GM19328 (cell line): ENCODE measurements at regions not wholly inside any gene's neighbourhood (a gene's known extent, or its start where the extent isn't known, plus 50 kb on each side); places are given as distances from the start of the nearest gene placed in this dataset.

ENCODE experiments used
- ATAC-seq: cut with Tn5 transposase; IDR thresholded peaks from one replicate; pipeline ENCODE4 v1.9.1; 2021; ENCODE audit warnings: mild to moderate bottlenecking, moderate library complexity; ENCODE audit not compliant: unreplicated experiment

GRCh38 chr11:57100638-57101331, 81.0 kb upstream of the LRRC55 start:
- no peak for ATAC-seq

- no peak for ATAC-seq
These were observed 77.7 kb upstream of the LRRC55 start for GRCh38 chr11:57103899-57104605.

- no peak for ATAC-seq
These were observed 72.4 kb upstream of the LRRC55 start for GRCh38 chr11:57109331-57109730.

GRCh38 chr11:57111619-57112018, 70.1 kb upstream of the LRRC55 start:
- ATAC-seq = no peak

GRCh38 chr11:57116654-57117053, 65.1 kb upstream of the LRRC55 start:
- ATAC-seq = peak; percentile 83

- ATAC-seq = no peak
These were observed 61.4 kb upstream of the LRRC55 start for GRCh38 chr11:57120192-57120965.

GRCh38 chr11:57121996-57122395, 59.8 kb upstream of the LRRC55 start:
- no peak for ATAC-seq

GRCh38 chr11:57123590-57123989, 58.2 kb upstream of the LRRC55 start:
- ATAC-seq = no peak

GRCh38 chr11:57124505-57124904, 57.2 kb upstream of the LRRC55 start:
- no peak for ATAC-seq

GRCh38 chr11:57124917-57125316, 56.8 kb upstream of the LRRC55 start:
- ATAC-seq = no peak

GRCh38 chr11:57126766-57127400, 54.9 kb upstream of the LRRC55 start:
- no peak for ATAC-seq

GRCh38 chr11:57131080-57131790, 50.5 kb upstream of the LRRC55 start:
- no peak for ATAC-seq
